GM06990 (cell line): ENCODE measurements at regions not wholly inside any gene's neighbourhood (a gene's known extent, or its start where the extent isn't known, plus 50 kb on each side); places are given as distances from the start of the nearest gene placed in this dataset.

Experiments used
- DNase-seq: peaks from one replicate; pipeline ENCODE4 v3.0.0-alpha.2; 2011; ENCODE audit not compliant: insufficient read length; ENCODE audit errors: extremely low read depth
- H3K27me3 ChIP-seq: replicated peaks from 2 replicates; pipeline ENCODE4 v1.6.0; 2011; ENCODE audit warnings: low read length; ENCODE audit not compliant: control insufficient read depth, insufficient read depth
- H3K36me3 ChIP-seq: 2 replicates; pipeline ENCODE4 v1.5.1; 2011; ENCODE audit warnings: low read length; ENCODE audit not compliant: control insufficient read depth, insufficient read depth
- H3K4me3 ChIP-seq: replicated peaks from 2 replicates; pipeline ENCODE4 v1.5.1; 2011; ENCODE audit warnings: low read depth, mild to moderate bottlenecking, control low read depth, low read length
- CTCF ChIP-seq: IDR thresholded peaks from 2 replicates; pipeline ENCODE4 v1.5.1; 2011; ENCODE audit warnings: low read length, control low read depth, mild to moderate bottlenecking, inconsistent platforms; ENCODE audit not compliant: insufficient read depth, poor library complexity, severe bottlenecking

- H3K4me3 ChIP-seq: no peak overlapping the region
- DNase-seq: no peak
- no peaks in the 10 kb centered on the region for H3K27me3 ChIP-seq
- no peaks in the 10 kb centered on the region for H3K36me3 ChIP-seq
- TF ChIP-seq CTCF: no peak
Observed at GRCh38 chr4:10889819-10890218, 205.3 kb upstream of the CLNK start.

GRCh38 chr4:10879411-10880110 lies 195.0 kb upstream of the CLNK start:
- no peak overlapping the region for H3K4me3 ChIP-seq
- no peak for DNase-seq
- H3K36me3 ChIP-seq: no peaks in the 10 kb centered on the region
- TF ChIP-seq CTCF: no peak
- H3K27me3 ChIP-seq: no peaks in the 10 kb centered on the region

- Histone ChIP-seq H3K4me3 (no peak overlapping the region), H3K27me3 (no peaks in the 10 kb centered on the region), H3K36me3 (no peaks in the 10 kb centered on the region)
- no peak for DNase-seq
- no peak for TF ChIP-seq CTCF
Observed at GRCh38 chr4:10878861-10879260, 194.3 kb upstream of the CLNK start.

GRCh38 chr4:10877076-10877475 lies 192.5 kb upstream of the CLNK start:
- H3K36me3 ChIP-seq: no peaks in the 10 kb centered on the region
- no peak for TF ChIP-seq CTCF
- no peak for DNase-seq
- no peak overlapping the region for H3K4me3 ChIP-seq
- H3K27me3 ChIP-seq: no peaks in the 10 kb centered on the region

GRCh38 chr4:10875144-10875799 lies 190.7 kb upstream of the CLNK start:
- Histone ChIP-seq H3K4me3 (no peak overlapping the region), H3K36me3 (no peaks in the 10 kb centered on the region), H3K27me3 (no peaks in the 10 kb centered on the region)
- no peak for DNase-seq
- TF ChIP-seq CTCF: no peak

- Histone ChIP-seq H3K27me3 (no peaks in the 10 kb centered on the region), H3K4me3 (no peak overlapping the region), H3K36me3 (no peaks in the 10 kb centered on the region)
- TF ChIP-seq CTCF: no peak
- DNase-seq: no peak
Observed at GRCh38 chr4:10873809-10874208, 189.2 kb upstream of the CLNK start.
